ES-I3 (cell line): ENCODE measurements at regions not wholly inside any gene's neighbourhood (a gene's known extent, or its start where the extent isn't known, plus 50 kb on each side); places are given as distances from the start of the nearest gene placed in this dataset.

Experiments
- H3K36me3 ChIP-seq: 2 replicates; pipeline ENCODE4 v1.6.1; 2013; ENCODE audit warnings: mild to moderate bottlenecking, low read length, control low read depth, moderate library complexity; ENCODE audit not compliant: insufficient read depth
- H3K4me1 ChIP-seq: 2 replicates; pipeline ENCODE4 v1.6.1; 2013; ENCODE audit warnings: mild to moderate bottlenecking, control low read depth, low read length; ENCODE audit not compliant: insufficient read depth
- H3K9ac ChIP-seq: 2 replicates; pipeline ENCODE4 v1.6.1; 2013; ENCODE audit warnings: low read depth, mild to moderate bottlenecking, low read length, moderate library complexity
- H3K9me3 ChIP-seq: 2 replicates; pipeline ENCODE4 v1.6.1; 2013; ENCODE audit warnings: mild to moderate bottlenecking, low read length, moderate library complexity; ENCODE audit not compliant: control insufficient read depth, insufficient read depth

GRCh38 chr5:92594031-92594430, 987.0 kb downstream of the NR2F1-AS1 start:
- H3K9ac ChIP-seq, result no peak overlapping the region

GRCh38 chr5:92588876-92589275, 992.1 kb downstream of the NR2F1-AS1 start:
- Histone ChIP-seq H3K36me3 (no peaks in the 10 kb centered on the region), H3K9me3 (no peaks in the 10 kb centered on the region), H3K9ac (no peak overlapping the region), H3K4me1 (peaks cover 1% of the 10 kb centered on the region; the same call in 1 of the 2 replicates)

More at GRCh38 chr5:92594031-92594430, 987.0 kb downstream of the NR2F1-AS1 start:
- Histone ChIP-seq H3K4me1 (peaks cover 6% of the 10 kb centered on the region; the same call in 1 of the 2 replicates), H3K9me3 (no peaks in the 10 kb centered on the region), H3K36me3 (no peaks in the 10 kb centered on the region)

- no peaks in the 10 kb centered on the region for H3K9me3 ChIP-seq
- no peaks in the 10 kb centered on the region for H3K4me1 ChIP-seq
- H3K36me3 ChIP-seq, result no peaks in the 10 kb centered on the region
- H3K9ac ChIP-seq, result no peak overlapping the region
Observed at GRCh38 chr5:92581690-92582089, 999.3 kb downstream of the NR2F1-AS1 start.

- Histone ChIP-seq H3K36me3 (no peaks in the 10 kb centered on the region), H3K4me1 (no peaks in the 10 kb centered on the region), H3K9ac (no peak overlapping the region), H3K9me3 (no peaks in the 10 kb centered on the region)
Observed at GRCh38 chr5:92581249-92581648, 999.8 kb downstream of the NR2F1-AS1 start.

- H3K36me3 ChIP-seq, result no peaks in the 10 kb centered on the region
- no peaks in the 10 kb centered on the region for H3K9me3 ChIP-seq
- no peak overlapping the region for H3K9ac ChIP-seq
- no peaks in the 10 kb centered on the region for H3K4me1 ChIP-seq
Observed at GRCh38 chr5:92580814-92581213, 1000.2 kb downstream of the NR2F1-AS1 start.

- H3K4me1 ChIP-seq, result no peaks in the 10 kb centered on the region
- H3K9me3 ChIP-seq, result no peaks in the 10 kb centered on the region
- H3K36me3 ChIP-seq, result no peaks in the 10 kb centered on the region
- no peak overlapping the region for H3K9ac ChIP-seq
Observed at GRCh38 chr5:92574023-92574422, 1007.0 kb downstream of the NR2F1-AS1 start.

GRCh38 chr5:92568522-92568921, 1012.5 kb downstream of the NR2F1-AS1 start:
- H3K9me3 ChIP-seq, result no peaks in the 10 kb centered on the region
- no peaks in the 10 kb centered on the region for H3K36me3 ChIP-seq
- no peak overlapping the region for H3K9ac ChIP-seq
- no peaks in the 10 kb centered on the region for H3K4me1 ChIP-seq

- Histone ChIP-seq H3K9ac (no peak overlapping the region), H3K4me1 (no peaks in the 10 kb centered on the region), H3K36me3 (no peaks in the 10 kb centered on the region), H3K9me3 (no peaks in the 10 kb centered on the region)
Observed at GRCh38 chr5:92567831-92568450, 1013.1 kb downstream of the NR2F1-AS1 start.

- no peaks in the 10 kb centered on the region for H3K9me3 ChIP-seq
- H3K36me3 ChIP-seq, result no peaks in the 10 kb centered on the region
- H3K9ac ChIP-seq, result no peak overlapping the region
- peaks cover 1% of the 10 kb centered on the region; the same call in 1 of the 2 replicates for H3K4me1 ChIP-seq
Observed at GRCh38 chr5:92566113-92566786, 1014.8 kb downstream of the NR2F1-AS1 start.

GRCh38 chr5:92565673-92566072, 1015.3 kb downstream of the NR2F1-AS1 start:
- H3K9ac ChIP-seq, result no peak overlapping the region
- peaks cover 7% of the 10 kb centered on the region for H3K4me1 ChIP-seq
- H3K36me3 ChIP-seq, result no peaks in the 10 kb centered on the region
- no peaks in the 10 kb centered on the region for H3K9me3 ChIP-seq

GRCh38 chr5:92562065-92562464, 1019.0 kb downstream of the NR2F1-AS1 start:
- Histone ChIP-seq H3K9ac (no peak overlapping the region), H3K36me3 (no peaks in the 10 kb centered on the region), H3K9me3 (no peaks in the 10 kb centered on the region)

GRCh38 chr5:92561411-92561959, 1019.5 kb downstream of the NR2F1-AS1 start:
- Histone ChIP-seq H3K36me3 (no peaks in the 10 kb centered on the region), H3K9me3 (no peaks in the 10 kb centered on the region), H3K4me1 (peaks cover 22% of the 10 kb centered on the region), H3K9ac (no peak overlapping the region)

More at GRCh38 chr5:92562065-92562464, 1019.0 kb downstream of the NR2F1-AS1 start:
- peaks cover 22% of the 10 kb centered on the region for H3K4me1 ChIP-seq

GRCh38 chr5:92560698-92561401, 1020.2 kb downstream of the NR2F1-AS1 start:
- Histone ChIP-seq H3K36me3 (no peaks in the 10 kb centered on the region), H3K9ac (no peak overlapping the region), H3K9me3 (no peaks in the 10 kb centered on the region), H3K4me1 (peaks cover 22% of the 10 kb centered on the region)

- no peaks in the 10 kb centered on the region for H3K36me3 ChIP-seq
- no peaks in the 10 kb centered on the region for H3K9me3 ChIP-seq
- H3K4me1 ChIP-seq, result peaks cover 22% of the 10 kb centered on the region
- H3K9ac ChIP-seq, result no peak overlapping the region
Observed at GRCh38 chr5:92559781-92560180, 1021.2 kb downstream of the NR2F1-AS1 start.
